IPS-15b (cell line): ENCODE measurements at regions not wholly inside any gene's neighbourhood (a gene's known extent, or its start where the extent isn't known, plus 50 kb on each side); places are given as distances from the start of the nearest gene placed in this dataset.

Source experiments
- H3K27me3 ChIP-seq: one replicate; pipeline ENCODE4 v1.6.1; 2013; ENCODE audit warnings: low read length; ENCODE audit not compliant: control insufficient read depth, insufficient read depth
- H3K36me3 ChIP-seq: one replicate; pipeline ENCODE4 v1.6.1; 2013; ENCODE audit warnings: low read length; ENCODE audit not compliant: control insufficient read depth, insufficient read depth
- H3K4me1 ChIP-seq: one replicate; pipeline ENCODE4 v1.6.1; 2013; ENCODE audit warnings: mild to moderate bottlenecking, low read length; ENCODE audit not compliant: control insufficient read depth, insufficient read depth
- H3K4me3 ChIP-seq: one replicate; pipeline ENCODE4 v1.5.1; 2013; ENCODE audit warnings: low read depth, low read length
- H3K9ac ChIP-seq: one replicate; pipeline ENCODE4 v1.6.1; 2013; ENCODE audit warnings: low read depth, mild to moderate bottlenecking, low read length
- H3K9me3 ChIP-seq: one replicate; pipeline ENCODE4 v1.6.1; 2013; ENCODE audit warnings: mild to moderate bottlenecking, low read length; ENCODE audit not compliant: control insufficient read depth, insufficient read depth

DNA sequence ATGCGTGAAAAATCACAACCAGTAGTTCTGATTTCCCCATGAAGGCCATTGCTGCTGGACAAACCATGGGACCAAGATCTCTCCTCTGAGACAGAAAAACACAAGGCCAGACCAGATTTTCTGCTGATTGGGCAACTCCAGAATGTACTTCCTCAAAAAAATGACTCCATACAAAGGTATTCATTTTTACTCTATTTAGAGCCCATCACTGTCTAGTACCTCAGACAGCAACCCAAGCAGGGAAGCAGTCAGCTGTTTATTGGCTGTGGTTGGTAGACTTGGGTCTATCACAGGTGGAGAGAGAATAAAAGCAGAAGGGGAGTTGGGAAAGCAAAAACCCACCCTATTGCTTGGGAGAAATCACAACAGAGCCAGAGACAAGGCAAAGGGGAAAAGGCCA, 219.9 kb downstream of the PIK3C3 start:
- H3K9me3 ChIP-seq = no peaks in the 10 kb centered on the region
- no peak overlapping the region for H3K9ac ChIP-seq
- no peaks in the 10 kb centered on the region for H3K36me3 ChIP-seq
- no peaks in the 10 kb centered on the region for H3K4me1 ChIP-seq
- H3K4me3 ChIP-seq = no peak overlapping the region
- no peaks in the 10 kb centered on the region for H3K27me3 ChIP-seq

DNA sequence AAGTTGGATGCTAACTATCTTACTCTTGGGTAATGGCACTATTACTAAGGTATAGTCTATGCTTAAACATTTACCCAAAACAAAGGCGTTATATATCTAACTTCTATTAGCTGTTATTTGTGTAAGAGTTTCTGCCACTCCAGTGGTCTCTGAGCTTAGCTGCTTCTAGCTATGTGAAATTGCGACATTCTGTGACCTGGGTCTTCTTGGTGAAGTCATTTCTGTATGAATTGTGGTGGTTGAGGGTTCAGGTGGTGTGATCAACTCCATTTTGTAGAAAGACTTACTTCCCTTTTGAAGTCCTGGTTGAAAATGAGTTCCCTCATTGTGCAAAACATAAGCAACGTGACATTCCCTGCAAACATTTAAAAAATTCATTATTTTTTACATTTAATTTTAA, 221.6 kb downstream of the PIK3C3 start:
- Histone ChIP-seq H3K4me1 (no peaks in the 10 kb centered on the region), H3K9ac (no peak overlapping the region), H3K36me3 (no peaks in the 10 kb centered on the region), H3K4me3 (no peak overlapping the region), H3K27me3 (no peaks in the 10 kb centered on the region), H3K9me3 (no peaks in the 10 kb centered on the region)

DNA sequence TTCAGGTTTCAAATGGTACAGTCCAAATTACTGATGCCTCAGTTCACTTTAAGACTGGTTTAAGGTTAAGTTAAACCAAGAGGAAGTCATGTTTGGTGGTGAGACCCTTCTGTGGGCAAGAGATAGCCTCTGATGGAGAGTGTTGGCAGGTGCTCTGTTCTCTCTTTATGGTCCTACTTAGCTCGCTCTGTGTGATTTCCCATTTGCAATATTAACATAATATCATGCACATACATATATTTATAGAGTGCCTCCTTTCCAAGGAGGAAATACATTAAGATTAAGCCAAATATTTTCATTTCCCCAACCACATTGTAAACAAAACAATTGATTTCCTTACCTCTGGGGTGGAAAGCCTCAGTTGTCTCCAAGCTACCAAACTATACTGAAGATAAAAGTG, 222.4 kb downstream of the PIK3C3 start:
- H3K36me3 ChIP-seq = no peaks in the 10 kb centered on the region
- no peak overlapping the region for H3K4me3 ChIP-seq
- H3K9ac ChIP-seq = no peak overlapping the region
- H3K9me3 ChIP-seq = no peaks in the 10 kb centered on the region
- no peaks in the 10 kb centered on the region for H3K27me3 ChIP-seq
- H3K4me1 ChIP-seq = no peaks in the 10 kb centered on the region

DNA sequence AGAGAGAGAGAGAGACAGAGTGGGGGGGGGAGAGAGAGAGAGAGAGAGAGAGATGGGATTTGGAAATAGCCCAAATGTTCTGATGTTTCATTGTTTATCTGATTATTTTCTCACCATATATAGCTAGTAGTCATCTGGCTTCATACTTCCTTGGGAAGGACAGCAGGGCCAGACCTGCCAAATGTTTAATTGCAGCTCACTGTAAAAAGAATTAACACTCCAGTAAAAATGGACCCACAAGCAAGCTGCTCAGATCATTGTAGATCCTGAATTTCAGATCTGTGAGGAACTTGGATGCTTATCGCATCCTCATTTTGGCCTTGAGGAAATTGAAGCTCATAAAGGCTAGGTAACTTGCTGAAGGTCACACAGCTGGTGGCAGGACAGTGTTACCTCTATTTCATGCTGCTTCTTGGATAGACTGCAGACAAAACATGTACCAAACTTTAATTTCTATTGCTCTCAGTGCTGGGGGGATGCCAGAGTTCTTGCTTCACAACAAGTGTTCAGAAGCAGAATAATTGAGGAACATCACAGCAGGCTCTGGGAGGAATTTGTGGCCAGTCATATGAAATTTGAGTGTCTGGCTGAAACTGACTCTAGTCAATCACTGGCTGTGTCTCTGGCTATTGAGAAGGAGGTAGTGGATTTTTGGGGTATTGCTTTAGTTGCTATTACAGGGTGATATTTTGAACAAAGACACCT, 223.5 kb downstream of the PIK3C3 start:
- no peaks in the 10 kb centered on the region for H3K27me3 ChIP-seq
- no peak overlapping the region for H3K9ac ChIP-seq
- no peaks in the 10 kb centered on the region for H3K36me3 ChIP-seq
- H3K4me1 ChIP-seq = no peaks in the 10 kb centered on the region
- H3K9me3 ChIP-seq = no peaks in the 10 kb centered on the region
- H3K4me3 ChIP-seq = no peak overlapping the region

DNA sequence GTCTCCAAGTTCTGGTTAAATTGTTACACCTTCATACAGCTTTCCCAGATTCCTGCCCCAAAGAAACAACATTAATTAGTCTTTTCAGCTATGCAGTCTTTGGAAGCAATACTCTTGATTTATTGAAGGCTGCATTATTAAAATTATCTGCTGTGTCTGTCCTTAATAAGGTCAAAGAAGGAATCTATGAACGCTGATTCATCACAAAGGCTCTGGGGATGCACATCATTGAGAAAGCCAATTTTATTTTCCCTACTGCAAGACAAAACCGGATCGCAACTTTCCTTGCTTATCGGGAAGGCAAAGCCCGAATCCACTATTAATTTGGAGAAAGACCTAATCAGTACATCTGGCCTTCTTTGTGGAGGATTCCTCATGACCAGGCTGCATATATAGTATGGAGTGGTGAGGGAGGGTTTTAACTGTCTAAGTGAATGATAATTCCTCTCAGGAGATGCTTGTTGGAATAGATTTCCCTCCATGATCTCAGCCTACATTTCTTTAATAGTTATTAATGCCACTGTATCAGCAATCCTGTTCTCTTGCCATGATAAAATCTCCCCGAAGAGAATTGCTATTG, 224.6 kb downstream of the PIK3C3 start:
- Histone ChIP-seq H3K36me3 (no peaks in the 10 kb centered on the region), H3K4me1 (no peaks in the 10 kb centered on the region), H3K27me3 (no peaks in the 10 kb centered on the region), H3K9me3 (no peaks in the 10 kb centered on the region), H3K9ac (no peak overlapping the region), H3K4me3 (no peak overlapping the region)

DNA sequence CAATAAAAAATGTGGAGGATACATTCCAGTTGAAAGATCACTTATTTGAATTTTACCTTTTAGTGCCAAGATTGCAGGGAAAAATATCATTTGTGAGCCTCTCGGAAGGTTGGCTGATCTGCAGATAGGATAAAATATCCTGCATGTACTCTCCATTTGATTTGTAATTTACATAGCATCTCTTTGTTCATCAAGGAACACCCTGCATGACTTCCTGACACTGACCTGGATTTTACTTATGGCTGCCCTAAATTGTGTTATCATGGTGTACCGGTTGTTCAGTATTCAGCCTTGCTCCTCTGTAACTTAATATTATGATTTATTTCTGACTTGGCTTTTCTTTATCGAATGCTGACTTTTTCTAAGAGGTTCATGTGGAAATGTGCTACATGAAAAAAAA, 226.4 kb downstream of the PIK3C3 start:
- Histone ChIP-seq H3K9ac (no peak overlapping the region), H3K36me3 (no peaks in the 10 kb centered on the region), H3K9me3 (no peaks in the 10 kb centered on the region), H3K4me3 (no peak overlapping the region), H3K27me3 (no peaks in the 10 kb centered on the region), H3K4me1 (no peaks in the 10 kb centered on the region)

DNA sequence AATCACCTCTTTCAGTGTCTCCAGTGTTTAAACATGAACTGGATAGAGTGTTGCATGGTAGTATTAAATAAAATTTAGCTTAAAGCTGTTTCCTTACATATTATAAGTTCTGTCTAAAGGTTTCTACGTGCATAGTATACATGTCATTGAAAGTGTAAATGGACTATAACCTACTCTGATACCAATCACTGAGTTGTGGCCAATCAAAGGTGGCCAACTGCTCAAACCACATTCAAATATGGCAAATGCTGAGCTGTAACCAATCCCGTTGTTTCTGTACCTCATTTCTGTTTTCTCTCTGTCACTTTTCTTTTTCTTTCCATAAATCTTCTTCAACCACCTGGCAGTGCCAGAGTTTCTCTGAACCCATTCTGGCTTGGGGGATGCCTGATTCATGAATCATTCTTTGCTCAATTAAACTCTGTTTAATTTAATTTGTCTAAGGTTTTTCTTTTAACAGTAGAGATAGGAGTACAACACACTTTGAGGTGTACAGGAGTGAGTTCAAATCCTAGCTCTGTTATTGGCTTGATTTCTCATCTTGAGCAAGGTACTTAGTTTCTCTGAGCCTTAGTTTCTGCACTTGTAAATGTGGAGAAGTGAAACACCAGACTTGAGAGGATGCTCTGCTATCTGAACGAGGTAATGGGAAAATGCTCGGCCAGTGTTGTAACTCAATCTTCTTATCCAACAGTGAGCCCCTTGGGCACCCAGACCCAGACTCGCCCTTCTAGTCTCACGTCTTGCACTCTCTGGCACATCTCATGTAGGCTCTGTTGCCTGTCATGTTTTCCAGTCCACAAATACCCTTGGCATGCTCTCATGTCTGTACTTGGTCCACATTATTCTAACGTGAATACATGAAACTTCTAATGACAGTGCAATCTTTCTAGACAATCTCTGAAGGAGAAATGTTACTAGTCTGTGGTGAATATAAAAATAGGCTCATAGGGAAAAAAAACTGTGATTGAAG, 228.0 kb downstream of the PIK3C3 start:
- Histone ChIP-seq H3K9me3 (no peaks in the 10 kb centered on the region), H3K4me3 (no peak overlapping the region), H3K9ac (no peak overlapping the region), H3K36me3 (no peaks in the 10 kb centered on the region), H3K27me3 (no peaks in the 10 kb centered on the region), H3K4me1 (no peaks in the 10 kb centered on the region)

DNA sequence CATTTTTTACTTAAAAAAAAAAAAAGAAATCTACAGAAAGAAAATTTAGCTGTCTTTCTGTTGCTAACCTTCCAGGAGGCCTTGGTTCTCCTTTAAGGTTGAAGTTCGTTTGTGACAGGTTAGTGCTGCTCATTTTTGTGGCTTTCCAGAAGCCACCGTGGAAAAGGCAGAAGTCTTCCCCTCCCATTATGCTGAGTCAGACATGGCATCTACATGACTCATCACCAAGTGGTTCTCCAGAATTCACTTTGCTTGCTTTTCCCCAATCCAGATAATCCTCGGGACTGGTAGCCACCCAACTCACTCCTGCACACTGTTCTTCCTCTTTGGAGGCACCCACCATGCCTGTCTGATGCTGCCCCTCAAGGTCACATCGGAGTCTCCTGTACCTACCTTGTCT, 228.7 kb downstream of the PIK3C3 start:
- Histone ChIP-seq H3K4me1 (no peaks in the 10 kb centered on the region), H3K9me3 (no peaks in the 10 kb centered on the region), H3K9ac (no peak overlapping the region), H3K27me3 (no peaks in the 10 kb centered on the region), H3K36me3 (no peaks in the 10 kb centered on the region), H3K4me3 (no peak overlapping the region)

DNA sequence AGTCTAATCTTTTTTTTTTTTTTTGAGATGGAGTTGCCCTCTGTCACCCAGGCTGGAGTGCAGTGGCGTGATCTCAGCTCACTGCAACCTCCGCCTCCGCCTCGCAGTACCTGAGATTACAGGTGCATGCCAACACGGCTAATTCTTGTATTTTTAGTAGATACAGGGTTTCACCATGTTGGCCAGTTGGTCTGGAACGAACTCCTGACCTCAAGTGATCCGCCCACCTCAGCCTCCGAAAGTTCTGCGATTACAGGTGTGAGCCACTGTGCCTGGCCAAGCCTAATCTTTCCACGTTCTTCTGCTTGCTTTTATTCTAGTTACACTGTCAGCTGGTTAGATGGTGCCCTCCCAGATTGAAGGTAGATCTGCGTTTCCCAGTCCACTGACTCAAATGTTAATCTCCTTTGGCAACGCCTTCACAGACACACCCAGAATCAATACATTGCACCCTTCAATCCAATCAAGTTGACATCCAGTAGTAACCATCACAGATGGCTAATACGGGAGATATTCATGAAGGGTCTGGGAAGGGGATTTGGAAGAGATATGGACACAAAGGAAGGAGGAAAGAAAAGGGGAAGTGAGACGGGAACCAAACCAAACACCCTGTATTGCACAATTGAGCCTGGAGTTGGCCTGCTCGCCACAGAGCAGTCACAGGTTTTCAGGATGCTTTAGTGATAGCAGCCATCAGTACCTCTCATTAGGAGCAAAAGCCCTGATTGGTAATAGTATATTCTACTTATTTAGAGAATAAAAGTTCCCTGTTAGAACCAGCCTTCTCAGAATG, 229.8 kb downstream of the PIK3C3 start:
- Histone ChIP-seq H3K4me1 (no peaks in the 10 kb centered on the region), H3K9me3 (no peaks in the 10 kb centered on the region), H3K4me3 (no peak overlapping the region), H3K36me3 (no peaks in the 10 kb centered on the region), H3K27me3 (no peaks in the 10 kb centered on the region), H3K9ac (no peak overlapping the region)

DNA sequence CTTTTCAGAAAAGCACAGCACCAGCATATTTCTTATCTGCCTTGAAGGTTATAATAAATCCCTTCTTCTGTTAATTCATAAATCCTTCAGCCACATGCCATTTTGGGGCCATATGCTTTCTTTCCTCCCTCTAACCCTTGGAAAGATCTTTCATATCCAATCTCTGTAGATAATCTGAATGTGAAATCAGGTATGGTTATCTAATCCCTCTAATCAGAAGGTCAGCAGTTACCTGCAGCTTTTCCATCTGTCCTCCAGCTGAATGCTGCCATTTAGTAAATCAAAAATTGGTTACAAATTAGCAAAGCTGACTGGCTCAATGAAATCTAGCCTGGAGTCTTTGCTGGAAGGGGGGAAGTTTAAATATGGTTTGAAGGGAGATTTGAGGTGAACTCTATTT, 230.5 kb downstream of the PIK3C3 start:
- Histone ChIP-seq H3K9ac (no peak overlapping the region), H3K4me3 (no peak overlapping the region), H3K36me3 (no peaks in the 10 kb centered on the region), H3K27me3 (no peaks in the 10 kb centered on the region), H3K9me3 (no peaks in the 10 kb centered on the region), H3K4me1 (no peaks in the 10 kb centered on the region)

DNA sequence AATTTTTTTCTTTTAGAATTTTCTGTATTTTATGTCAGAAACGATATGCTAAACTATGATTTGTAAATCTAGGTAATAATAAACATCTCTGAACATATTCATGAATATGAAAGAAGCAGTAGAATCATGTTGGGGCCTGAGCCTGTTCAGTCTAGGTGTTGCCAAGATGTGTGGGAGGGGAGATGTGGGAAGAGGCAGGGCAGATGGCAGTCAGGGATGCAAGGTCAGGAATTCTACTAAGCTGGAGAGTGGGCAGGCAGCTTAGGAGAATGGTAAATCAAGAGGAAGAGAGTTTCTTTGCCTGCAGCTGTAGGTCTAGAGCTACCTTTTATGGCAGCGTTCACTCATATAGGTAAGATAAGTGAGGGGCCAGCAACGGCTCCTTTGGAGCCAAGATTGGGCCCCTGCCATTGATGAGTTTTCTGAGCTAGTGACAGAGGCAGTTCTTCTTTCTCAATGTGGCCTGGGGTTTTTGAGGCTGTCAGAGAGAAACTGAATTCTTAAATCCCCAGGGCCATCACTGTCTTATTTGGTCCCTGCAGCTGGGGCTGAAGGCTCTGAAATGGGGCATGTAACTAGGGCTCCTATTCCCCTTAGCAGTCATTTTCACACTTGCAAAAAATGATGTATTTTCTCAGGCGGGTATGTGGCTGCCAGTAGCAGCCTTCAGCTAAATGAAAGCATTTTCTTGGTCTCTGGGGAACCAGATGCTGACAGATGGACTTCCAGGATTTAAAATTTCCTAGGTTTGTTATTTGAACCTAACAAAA, 232.8 kb downstream of the PIK3C3 start:
- Histone ChIP-seq H3K36me3 (no peaks in the 10 kb centered on the region), H3K9me3 (no peaks in the 10 kb centered on the region), H3K27me3 (no peaks in the 10 kb centered on the region), H3K9ac (no peak overlapping the region), H3K4me3 (no peak overlapping the region), H3K4me1 (no peaks in the 10 kb centered on the region)
